Body of pancreas (tissue), 4 donors: ENCODE measurements at regions not wholly inside any gene's neighbourhood (a gene's known extent, or its start where the extent isn't known, plus 50 kb on each side); places are given as distances from the start of the nearest gene placed in this dataset.

Experiments used
- POLR2A ChIP-seq, 3 donors: fragments of 450-650 bp; IDR thresholded peaks; one replicate each; pipeline ENCODE4 v1.6.1; 2016; ENCODE audit warnings: antibody characterized with exemption in 3 of 3, mild to moderate bottlenecking in 2 of 3
- TF ChIP-seq, protein P1 (sequence below), 7 experiments: fragments of 450-650 bp in 4 of 7; fragments of 200-600 bp in 3 of 7; sonication (generic) in 3 of 7; IDR thresholded peaks; one replicate each; pipeline ENCODE4 v1.5.1; 2016 to 2019; ENCODE audit warnings: antibody characterized with exemption in 7 of 7

DNA sequence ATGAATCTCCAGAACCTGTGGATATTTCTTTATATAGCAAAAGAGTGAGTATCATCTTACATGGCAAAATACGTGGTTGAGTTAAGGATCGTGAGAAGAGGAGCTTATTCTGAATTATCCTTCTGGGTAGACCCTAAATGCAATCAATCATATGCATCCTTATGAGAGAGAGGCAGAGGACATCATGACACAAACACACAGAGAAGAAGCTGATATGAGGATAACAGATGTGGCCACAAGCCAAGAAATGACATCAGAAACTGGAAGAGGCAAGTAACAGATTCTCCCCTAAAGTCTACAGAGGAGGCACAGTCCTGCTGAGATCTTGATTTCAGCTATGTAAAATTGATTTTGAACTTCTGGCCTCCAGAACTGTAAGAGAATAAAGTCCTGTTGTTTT is 730.2 kb upstream of the ZNF804A start:
- TF ChIP-seq, protein P1, sequence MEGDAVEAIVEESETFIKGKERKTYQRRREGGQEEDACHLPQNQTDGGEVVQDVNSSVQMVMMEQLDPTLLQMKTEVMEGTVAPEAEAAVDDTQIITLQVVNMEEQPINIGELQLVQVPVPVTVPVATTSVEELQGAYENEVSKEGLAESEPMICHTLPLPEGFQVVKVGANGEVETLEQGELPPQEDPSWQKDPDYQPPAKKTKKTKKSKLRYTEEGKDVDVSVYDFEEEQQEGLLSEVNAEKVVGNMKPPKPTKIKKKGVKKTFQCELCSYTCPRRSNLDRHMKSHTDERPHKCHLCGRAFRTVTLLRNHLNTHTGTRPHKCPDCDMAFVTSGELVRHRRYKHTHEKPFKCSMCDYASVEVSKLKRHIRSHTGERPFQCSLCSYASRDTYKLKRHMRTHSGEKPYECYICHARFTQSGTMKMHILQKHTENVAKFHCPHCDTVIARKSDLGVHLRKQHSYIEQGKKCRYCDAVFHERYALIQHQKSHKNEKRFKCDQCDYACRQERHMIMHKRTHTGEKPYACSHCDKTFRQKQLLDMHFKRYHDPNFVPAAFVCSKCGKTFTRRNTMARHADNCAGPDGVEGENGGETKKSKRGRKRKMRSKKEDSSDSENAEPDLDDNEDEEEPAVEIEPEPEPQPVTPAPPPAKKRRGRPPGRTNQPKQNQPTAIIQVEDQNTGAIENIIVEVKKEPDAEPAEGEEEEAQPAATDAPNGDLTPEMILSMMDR (IDR thresholded peaks at IDR 0.05) = no peak
- no peak for TF ChIP-seq POLR2A (IDR thresholded peaks at IDR 0.05)
